GM18502 (cell line): ENCODE measurements at regions not wholly inside any gene's neighbourhood (a gene's known extent, or its start where the extent isn't known, plus 50 kb on each side); places are given as distances from the start of the nearest gene placed in this dataset.
"Not testable (repeated sequence)": the region's sequence is repeated elsewhere in the genome, so short reads cannot be mapped to it uniquely, and the experiment has no call there.

ENCODE experiments used
- ATAC-seq: cut with Tn5 transposase; IDR thresholded peaks from one replicate; pipeline ENCODE4 v1.9.1; 2021; ENCODE audit warnings: mild to moderate bottlenecking; ENCODE audit not compliant: unreplicated experiment, poor library complexity

GRCh38 chr11:82233201-82233600 lies 500.5 kb downstream of the FAM181B start:
- no peak for ATAC-seq

GRCh38 chr11:82229341-82229740 lies 504.3 kb downstream of the FAM181B start:
- peak; percentile 76 for ATAC-seq

GRCh38 chr11:82225930-82226329 lies 507.7 kb downstream of the FAM181B start:
- ATAC-seq = no peak

- ATAC-seq = no peak
Measured at GRCh38 chr11:82225502-82225901, 508.2 kb downstream of the FAM181B start.

- ATAC-seq = no peak
Measured at GRCh38 chr11:82216927-82217570, 516.6 kb downstream of the FAM181B start.

GRCh38 chr11:82210011-82210410 lies 523.7 kb downstream of the FAM181B start:
- ATAC-seq = no peak

- ATAC-seq = no peak
Measured at GRCh38 chr11:82195283-82195682, 538.4 kb downstream of the FAM181B start.

- no peak for ATAC-seq
Measured at GRCh38 chr11:82194521-82194920, 539.1 kb downstream of the FAM181B start.

- ATAC-seq = no peak
Measured at GRCh38 chr11:82191695-82192094, 542.0 kb downstream of the FAM181B start.

GRCh38 chr11:82185925-82186324 lies 547.7 kb downstream of the FAM181B start:
- no peak for ATAC-seq

- no peak for ATAC-seq
Measured at GRCh38 chr11:82184966-82185365, 548.7 kb downstream of the FAM181B start.

- ATAC-seq = no peak
Measured at GRCh38 chr11:82183346-82183745, 550.3 kb downstream of the FAM181B start.

GRCh38 chr11:82182697-82183096 lies 551.0 kb downstream of the FAM181B start:
- not testable (repeated sequence) for ATAC-seq

- not testable (repeated sequence) for ATAC-seq
Measured at GRCh38 chr11:82181796-82182195, 551.9 kb downstream of the FAM181B start.

GRCh38 chr11:82176945-82177344 lies 556.7 kb downstream of the FAM181B start:
- no peak for ATAC-seq

GRCh38 chr11:82176365-82176764 lies 557.3 kb downstream of the FAM181B start:
- ATAC-seq = no peak

GRCh38 chr11:82174610-82175009 lies 559.1 kb downstream of the FAM181B start:
- ATAC-seq = no peak

- ATAC-seq = no peak
Measured at GRCh38 chr11:82146789-82147188, 586.9 kb downstream of the FAM181B start.

- ATAC-seq = no peak
Measured at GRCh38 chr11:82118946-82119345, 614.7 kb downstream of the FAM181B start.

GRCh38 chr11:82117362-82117761 lies 616.3 kb downstream of the FAM181B start:
- ATAC-seq = no peak

GRCh38 chr11:82105331-82105998 lies 628.2 kb downstream of the FAM181B start:
- no peak for ATAC-seq

GRCh38 chr11:82092904-82093303 lies 640.8 kb downstream of the FAM181B start:
- ATAC-seq = no peak
